ENCODE measurements at regions not wholly inside any gene's neighbourhood (a gene's known extent, or its start where the extent isn't known, plus 50 kb on each side); places are given as distances from the start of the nearest gene placed in this dataset.

GRCh38 chr21:24204641-24205040 is 1402.6 kb downstream of the MRPL39 start:
- TF ChIP-seq NFE2L2 (IDR thresholded peaks at IDR 0.05; ENCODE audit: low read depth, low read length): no peak
- TF ChIP-seq CTCF (conservative IDR thresholded peaks at IDR 0.05; ENCODE audit: low read depth, low read length): no peak
- no peak for TF ChIP-seq USF2 (IDR thresholded peaks at IDR 0.05; ENCODE audit: low read depth, low read length)
- TF ChIP-seq MAFK (IDR thresholded peaks at IDR 0.05; ENCODE audit: low read depth, low read length): no peak

Measured in IMR-90 (cell line).